SH-SY5Y (cell line): ENCODE measurements at regions not wholly inside any gene's neighbourhood (a gene's known extent, or its start where the extent isn't known, plus 50 kb on each side); places are given as distances from the start of the nearest gene placed in this dataset.

ENCODE experiments used
- GATA2 ChIP-seq: IDR thresholded peaks from 2 replicates; pipeline ENCODE4 v1.6.1; 2011; ENCODE audit warnings: mild to moderate bottlenecking, low read depth, low read length
- GATA3 ChIP-seq: IDR thresholded peaks from 2 replicates; pipeline ENCODE4 v1.6.1; 2011; ENCODE audit warnings: low read depth, mild to moderate bottlenecking, low read length, moderate library complexity

GRCh38 chr4:54607521-54607920 lies 50.2 kb upstream of the KIT start:
- TF ChIP-seq GATA3 (no peak), GATA2 (no peak)
